GM18505 (cell line): ENCODE measurements at regions not wholly inside any gene's neighbourhood (a gene's known extent, or its start where the extent isn't known, plus 50 kb on each side); places are given as distances from the start of the nearest gene placed in this dataset.
A peak's percentile ranks its signal among the peaks of the same experiment; 100 is the strongest.
"Not testable (repeated sequence)": the region's sequence is repeated elsewhere in the genome, so short reads cannot be mapped to it uniquely, and the experiment has no call there.

Source experiments
- ATAC-seq: cut with Tn5 transposase; IDR thresholded peaks from one replicate; pipeline ENCODE4 v1.9.1; 2021; ENCODE audit not compliant: unreplicated experiment
- POLR2A ChIP-seq: IDR thresholded peaks from 4 replicates; pipeline ENCODE4 v1.6.1; 2011; ENCODE audit warnings: borderline replicate concordance; ENCODE audit not compliant: insufficient read depth, insufficient read length; ENCODE audit errors: extremely low read depth

GRCh38 chr2:58501371-58502160 lies 260.4 kb upstream of the FANCL start:
- no peak for TF ChIP-seq POLR2A
- ATAC-seq = no peak

DNA sequence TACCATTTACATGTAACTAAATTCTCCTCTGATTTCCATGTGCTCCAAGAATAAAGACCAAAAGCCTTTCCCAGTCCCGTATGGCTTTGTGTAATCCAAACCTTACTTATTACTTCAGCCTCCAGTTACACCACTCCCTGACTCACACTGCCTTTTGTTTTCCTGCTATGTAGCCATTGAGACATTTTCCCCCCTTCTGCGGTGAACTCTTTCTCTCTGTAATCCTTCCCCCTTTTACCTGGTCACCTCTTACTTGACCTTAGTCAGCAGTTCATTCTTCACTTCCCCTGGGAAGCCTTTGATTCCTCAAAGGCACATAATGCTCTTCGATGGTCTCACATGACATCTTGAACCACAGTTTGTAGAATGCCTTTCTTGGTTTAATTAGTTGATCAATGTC lies 256.0 kb upstream of the FANCL start:
- no peak for TF ChIP-seq POLR2A
- no peak for ATAC-seq

GRCh38 chr2:58495806-58496205 lies 254.7 kb upstream of the FANCL start:
- no peak for ATAC-seq

DNA sequence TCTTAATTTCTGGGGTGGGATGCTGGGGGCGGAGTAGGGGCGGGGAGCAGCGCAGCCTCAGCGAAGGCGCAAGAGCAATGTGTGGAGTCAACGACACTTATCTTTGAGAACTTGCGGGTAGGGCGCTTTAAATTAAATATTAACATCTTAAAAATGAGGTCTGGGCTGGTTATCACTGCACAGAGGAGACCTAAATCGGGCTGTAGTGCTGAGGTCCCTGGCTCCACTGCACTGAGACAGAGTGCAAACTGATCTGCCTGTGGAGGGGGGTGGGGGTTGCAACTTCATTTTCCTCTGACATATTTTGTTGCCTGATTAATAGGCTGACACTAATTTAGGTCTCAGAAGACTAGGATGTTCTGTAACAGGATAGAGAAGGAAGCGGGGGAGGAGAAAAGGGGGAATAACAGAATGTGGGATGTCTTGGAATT lies 253.0 kb upstream of the FANCL start:
- no peak for ATAC-seq
- no peak for TF ChIP-seq POLR2A

More at GRCh38 chr2:58495806-58496205, 254.7 kb upstream of the FANCL start:
- TF ChIP-seq POLR2A = no peak

- TF ChIP-seq POLR2A = no peak
- no peak for ATAC-seq
These were observed 243.5 kb upstream of the FANCL start for GRCh38 chr2:58484629-58485028.

DNA sequence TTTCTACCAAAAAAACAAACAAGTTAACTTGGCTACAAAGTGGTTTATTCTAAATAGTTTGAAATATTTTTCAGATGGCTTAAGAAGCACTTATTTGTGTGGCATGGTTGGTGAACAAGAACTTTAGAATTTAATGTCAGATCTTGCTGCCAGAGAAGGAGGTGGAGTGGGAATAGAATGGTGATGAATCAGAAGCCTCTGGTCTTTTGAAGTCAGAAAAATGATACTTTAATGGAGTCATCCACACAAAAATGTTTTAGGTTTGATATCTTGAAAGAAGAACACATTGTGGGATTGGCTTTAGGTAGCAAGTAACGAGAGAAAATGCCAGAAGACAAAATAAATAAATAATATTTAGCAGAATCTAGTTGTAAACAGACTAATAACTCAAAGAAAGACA lies 243.1 kb upstream of the FANCL start:
- no peak for ATAC-seq
- TF ChIP-seq POLR2A = no peak

DNA sequence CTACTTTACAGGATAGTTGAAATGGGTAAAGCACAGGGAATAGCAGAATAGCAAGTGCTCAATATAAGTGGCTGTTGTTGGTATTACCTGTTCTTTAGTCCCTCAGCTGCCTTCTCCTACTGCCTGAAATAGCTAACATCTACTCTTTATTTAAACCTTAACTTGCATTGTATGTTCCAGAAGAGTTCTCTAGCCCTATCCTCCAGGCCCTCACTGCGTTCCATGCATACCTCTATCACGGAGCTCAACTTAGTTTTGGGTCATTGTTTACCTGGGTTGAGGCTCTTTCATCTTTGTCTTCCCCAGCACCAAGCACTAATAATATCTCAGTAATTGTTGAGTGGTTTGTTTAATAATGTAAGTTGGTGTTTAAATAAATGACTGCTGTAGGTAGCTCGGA lies 242.2 kb upstream of the FANCL start:
- no peak for TF ChIP-seq POLR2A
- no peak for ATAC-seq

GRCh38 chr2:58481670-58482069 lies 240.5 kb upstream of the FANCL start:
- no peak for TF ChIP-seq POLR2A
- ATAC-seq = no peak

DNA sequence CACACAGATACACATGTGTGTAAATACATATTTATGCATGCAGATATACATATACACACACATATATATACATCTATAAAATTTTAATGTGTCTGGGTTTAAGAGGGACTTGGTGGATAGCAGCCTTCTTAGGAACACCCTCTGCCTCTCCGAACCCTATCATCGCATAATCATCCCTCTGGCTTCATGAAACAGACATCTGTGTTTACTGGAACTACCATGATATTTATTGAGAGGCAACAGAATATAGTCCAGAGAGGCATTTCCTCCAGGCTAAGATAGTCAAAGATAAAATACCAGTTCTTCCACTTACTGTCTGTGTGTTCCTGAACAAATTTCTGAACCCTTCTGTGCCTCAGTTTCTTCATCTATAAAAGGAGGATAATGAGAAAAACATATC lies 239.0 kb upstream of the FANCL start:
- TF ChIP-seq POLR2A = no peak
- ATAC-seq = no peak

DNA sequence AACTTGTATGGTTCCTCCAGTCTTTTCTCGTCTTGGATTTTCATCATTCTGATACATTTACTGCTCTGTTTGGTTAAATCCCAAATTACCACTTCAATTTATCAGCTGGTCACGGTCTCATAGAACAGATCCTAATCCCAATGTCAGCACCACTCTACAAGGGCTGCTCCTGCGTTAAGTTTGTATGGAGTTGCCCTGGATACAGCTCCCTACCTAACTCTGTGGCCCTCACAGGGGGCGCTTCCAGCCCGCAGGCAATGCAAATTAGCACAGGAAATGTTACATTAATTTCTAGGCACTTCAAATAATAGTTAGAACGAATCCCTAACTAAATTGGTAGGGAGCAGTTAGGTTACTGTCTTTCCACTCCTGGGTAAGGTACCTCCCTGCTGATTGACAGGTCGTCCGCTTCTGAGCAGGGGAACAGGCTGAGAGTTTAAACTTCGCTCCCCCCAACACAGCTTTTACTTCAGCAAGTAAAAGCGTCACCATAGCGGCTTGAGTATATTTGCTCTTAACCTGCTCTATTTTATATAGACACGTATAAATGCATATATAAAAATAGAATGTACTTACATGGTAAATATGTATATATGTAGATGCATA lies 238.5 kb upstream of the FANCL start:
- no peak for ATAC-seq
- no peak for TF ChIP-seq POLR2A

GRCh38 chr2:58476556-58476955 lies 235.4 kb upstream of the FANCL start:
- ATAC-seq = no peak
- TF ChIP-seq POLR2A = no peak

- TF ChIP-seq POLR2A = no peak
- no peak for ATAC-seq
These were observed 234.6 kb upstream of the FANCL start for GRCh38 chr2:58475756-58476155.

GRCh38 chr2:58473165-58473564 lies 232.0 kb upstream of the FANCL start:
- ATAC-seq = no peak
- TF ChIP-seq POLR2A = no peak

GRCh38 chr2:58466804-58467203 lies 225.7 kb upstream of the FANCL start:
- TF ChIP-seq POLR2A = no peak
- peak; percentile 73 for ATAC-seq

- not testable (repeated sequence) for ATAC-seq
These were observed 224.9 kb upstream of the FANCL start for GRCh38 chr2:58466021-58466420.
